ENCODE measurements at regions not wholly inside any gene's neighbourhood (a gene's known extent, or its start where the extent isn't known, plus 50 kb on each side); places are given as distances from the start of the nearest gene placed in this dataset.
A peak's percentile ranks its signal among the peaks of the same experiment; 100 is the strongest.

DNA sequence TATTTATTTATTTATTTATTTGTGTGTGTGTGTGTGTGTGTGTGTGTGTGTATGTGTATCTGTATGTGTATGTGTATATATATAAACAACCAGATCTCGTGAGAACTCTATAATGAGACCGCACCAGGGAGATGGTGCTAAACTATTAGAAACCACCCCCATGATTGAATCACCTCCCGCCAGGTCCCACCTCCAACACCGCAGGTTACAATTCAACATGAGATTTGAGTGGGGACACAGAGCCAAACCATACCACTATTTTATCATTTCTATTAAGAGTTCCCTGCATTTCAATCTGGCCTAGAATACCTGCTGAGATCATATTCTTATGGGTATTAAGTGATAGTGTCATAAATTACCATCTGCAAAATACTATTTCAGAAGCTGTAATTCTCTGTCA, 243.8 kb upstream of the PLEKHG7 start:
- DNase-seq, result no peak

GRCh38 chr12:92457458-92458180, 245.2 kb upstream of the PLEKHG7 start:
- DNase-seq, result no peak

GRCh38 chr12:92452763-92453162, 250.0 kb upstream of the PLEKHG7 start:
- DNase-seq, result no peak

DNA sequence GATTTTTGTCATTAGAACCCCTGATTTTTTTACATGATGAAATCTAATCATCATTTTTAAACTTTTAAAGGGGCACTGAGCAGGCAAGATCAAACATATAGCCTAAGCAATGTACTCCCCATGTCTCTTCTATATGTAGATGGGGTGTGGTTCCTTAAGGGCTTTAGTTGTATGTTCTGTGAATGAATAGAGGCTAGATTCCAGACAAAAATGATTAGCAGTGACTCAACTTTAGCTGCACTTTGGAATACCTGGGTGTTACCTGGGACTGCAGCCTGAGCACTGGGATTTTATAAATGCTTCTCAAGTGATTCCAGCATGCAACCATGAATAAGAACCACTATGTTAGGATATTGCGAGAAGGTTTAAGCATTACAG, 256.7 kb upstream of the PLEKHG7 start:
- DNase-seq, result no peak

DNA sequence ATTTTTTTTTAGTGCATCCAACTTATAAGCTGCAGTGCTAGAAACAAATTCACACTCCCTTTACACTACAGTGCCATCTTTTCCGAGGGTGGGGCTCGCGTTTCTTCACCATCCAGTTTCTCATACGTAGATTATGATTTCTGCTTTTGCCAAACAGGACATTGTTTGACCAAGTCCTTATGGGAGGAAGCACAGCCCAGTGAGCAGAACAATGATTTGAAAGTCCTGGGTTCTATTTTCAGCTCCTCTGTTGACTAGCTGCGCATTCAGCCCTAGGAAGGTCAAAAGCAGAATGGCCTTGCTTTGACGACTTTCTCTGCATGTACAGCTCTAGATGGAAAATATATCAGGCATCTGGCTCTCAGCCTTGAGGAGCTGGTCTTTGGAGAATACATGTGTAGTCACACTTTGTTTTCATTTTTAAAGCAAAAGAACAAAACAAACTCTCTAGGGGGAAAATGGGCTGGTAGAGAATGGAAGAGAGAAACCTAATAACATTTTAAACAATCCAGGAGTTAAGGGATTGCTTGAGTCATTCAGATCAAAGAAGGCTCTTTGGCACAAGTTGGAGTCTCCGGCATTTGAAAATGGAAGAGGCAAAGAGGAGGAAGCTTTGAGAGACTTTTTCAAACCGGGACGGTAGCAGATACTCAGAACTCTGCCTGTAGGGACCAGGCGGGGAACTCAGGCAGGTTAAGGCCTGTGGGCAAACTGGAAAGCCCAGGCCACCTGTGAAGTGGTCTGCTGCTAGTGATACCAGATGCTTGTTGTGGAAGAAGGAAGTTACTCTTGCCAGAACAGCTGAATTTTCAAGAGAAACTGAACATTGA, 257.3 kb upstream of the PLEKHG7 start:
- no peak for DNase-seq

- DNase-seq, result no peak
Observed at GRCh38 chr12:92444763-92445162, 258.0 kb upstream of the PLEKHG7 start.

DNA sequence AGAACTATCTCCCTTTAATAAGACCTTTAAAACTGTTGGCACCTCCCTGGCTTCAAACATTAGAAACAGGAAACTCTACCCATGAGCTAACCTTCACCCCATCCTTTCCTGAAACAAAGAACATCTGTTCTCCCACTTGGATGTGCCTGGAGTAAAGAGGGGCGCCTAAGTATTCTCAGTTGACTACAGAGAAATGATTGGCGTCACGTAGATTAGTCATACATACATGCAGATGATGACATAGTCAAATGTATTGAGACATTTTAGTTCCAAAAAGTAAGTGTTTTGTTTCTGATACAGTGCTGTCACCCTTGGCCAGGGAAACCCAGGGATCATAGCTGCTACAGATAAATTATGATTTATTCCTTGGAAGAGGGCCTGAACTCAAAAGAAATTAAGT, 260.0 kb upstream of the PLEKHG7 start:
- no peak for DNase-seq

GRCh38 chr12:92440072-92440471, 262.7 kb upstream of the PLEKHG7 start:
- DNase-seq, result no peak

- peak; percentile 82 for DNase-seq
Observed at GRCh38 chr12:92439420-92439805, 263.4 kb upstream of the PLEKHG7 start.

- DNase-seq, result no peak
Observed at GRCh38 chr12:92438641-92439419, 264.0 kb upstream of the PLEKHG7 start.

DNA sequence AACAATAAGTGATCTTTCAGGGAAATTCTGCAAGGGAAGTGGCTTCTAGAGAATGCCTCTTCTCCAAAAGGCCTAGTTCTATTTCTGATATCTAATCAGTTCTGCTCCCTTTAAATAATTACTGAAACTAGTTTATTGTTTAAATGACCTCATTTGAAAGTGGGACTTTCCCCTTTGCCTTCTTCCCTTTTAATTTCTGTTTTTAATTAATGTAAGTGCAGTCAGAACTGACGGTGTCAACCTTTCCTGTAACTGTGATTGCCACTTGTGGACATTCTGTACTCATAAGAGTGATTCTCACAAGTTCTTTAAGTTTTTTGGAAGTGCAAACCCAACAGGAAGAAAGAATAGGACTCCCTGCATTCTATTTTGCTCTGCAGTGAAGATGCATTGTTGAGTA, 265.3 kb upstream of the PLEKHG7 start:
- DNase-seq, result no peak

- no peak for DNase-seq
Observed at GRCh38 chr12:92436856-92437255, 265.9 kb upstream of the PLEKHG7 start.

- no peak for DNase-seq
Observed at GRCh38 chr12:92434607-92435025, 268.2 kb upstream of the PLEKHG7 start.

DNA sequence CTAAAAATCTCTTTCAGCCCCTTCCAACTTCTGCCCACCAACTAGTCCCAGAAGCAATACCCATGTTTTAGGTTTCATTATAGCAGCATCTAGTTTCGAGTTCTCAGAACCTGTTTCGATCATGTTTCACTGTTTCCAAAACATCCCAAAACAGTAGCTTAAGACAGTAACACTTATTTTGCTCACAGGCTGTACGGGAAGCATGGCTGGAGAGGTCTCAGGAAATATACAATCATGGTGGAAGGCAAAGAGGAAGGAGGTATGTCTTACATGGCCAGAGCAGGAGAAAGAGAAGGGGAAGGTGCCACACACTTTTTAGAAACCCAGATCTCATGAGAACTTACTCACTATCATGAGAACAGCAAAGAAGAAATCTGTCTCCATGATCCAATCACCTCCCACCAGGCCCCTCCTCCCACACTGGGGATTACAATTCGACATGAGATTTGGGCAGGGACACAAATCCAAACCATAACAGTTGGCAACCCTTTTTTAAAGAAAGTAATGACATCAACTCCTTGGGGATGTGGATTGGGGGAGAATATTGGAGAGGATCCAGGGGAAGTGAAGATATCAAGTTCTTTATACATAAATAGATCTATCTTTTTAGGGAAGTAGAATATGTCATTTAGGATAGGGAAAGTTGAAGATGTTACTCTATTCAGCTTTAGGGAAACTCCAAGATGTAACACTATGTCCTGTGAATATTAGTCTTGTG, 269.9 kb upstream of the PLEKHG7 start:
- DNase-seq, result no peak

DNA sequence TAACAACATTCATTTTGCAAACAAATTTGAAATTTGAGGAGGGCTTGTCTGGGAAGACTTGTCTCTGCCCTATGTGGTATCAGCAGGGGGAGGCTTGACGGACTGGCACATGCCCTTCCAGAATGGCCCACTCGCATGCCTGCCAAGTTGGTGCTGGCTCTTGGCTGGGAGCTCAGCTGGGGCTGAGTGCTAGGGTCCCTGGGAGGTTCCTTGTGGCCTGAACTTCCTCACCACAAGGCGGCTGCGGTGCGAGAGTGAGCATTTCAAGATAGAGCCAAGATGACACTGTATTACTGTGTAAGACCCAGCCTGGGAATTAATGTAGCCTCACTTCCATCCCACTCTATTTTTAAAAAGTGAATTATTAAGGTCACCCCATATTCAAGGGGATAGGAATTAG, 271.6 kb upstream of the PLEKHG7 start:
- no peak for DNase-seq

DNA sequence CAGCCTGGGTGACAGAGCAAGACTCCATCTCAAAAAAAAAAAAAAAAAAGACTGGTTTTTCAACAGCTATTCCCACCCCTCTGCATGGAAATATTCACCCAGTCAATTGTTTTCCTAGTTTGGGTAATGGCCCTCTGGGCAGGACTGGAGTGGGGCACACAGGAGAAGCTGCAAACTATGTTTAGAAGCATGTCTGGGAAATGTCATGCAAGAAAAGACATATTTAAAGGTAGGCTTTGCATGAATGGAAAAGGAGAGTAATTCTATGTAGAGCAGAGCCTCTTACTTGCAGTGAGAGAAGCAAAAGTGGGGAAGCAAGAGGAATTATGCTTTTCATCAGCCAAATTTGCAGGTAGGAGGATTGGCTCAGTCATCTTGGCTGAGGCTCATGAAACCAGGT, 276.5 kb upstream of the PLEKHG7 start:
- DNase-seq, result no peak

DNA sequence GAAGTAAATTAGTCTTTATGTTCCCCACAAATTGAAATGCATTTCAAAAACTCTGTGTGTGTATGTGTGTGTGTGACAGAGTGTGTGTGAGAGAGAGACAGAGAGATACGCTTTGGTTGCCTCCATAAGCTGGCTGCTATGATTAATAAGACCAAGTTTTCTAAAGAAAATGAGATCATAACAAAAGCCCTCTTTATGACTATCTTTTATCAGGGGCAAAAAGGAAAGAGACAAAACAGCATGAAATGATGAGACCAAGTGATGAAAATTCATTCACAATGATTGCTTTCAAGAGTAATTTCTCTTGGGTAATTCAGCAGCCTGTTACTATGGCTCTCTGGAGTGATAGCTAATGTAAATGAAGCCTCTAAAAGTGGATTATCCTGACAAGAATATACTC, 277.6 kb upstream of the PLEKHG7 start:
- no peak for DNase-seq

DNA sequence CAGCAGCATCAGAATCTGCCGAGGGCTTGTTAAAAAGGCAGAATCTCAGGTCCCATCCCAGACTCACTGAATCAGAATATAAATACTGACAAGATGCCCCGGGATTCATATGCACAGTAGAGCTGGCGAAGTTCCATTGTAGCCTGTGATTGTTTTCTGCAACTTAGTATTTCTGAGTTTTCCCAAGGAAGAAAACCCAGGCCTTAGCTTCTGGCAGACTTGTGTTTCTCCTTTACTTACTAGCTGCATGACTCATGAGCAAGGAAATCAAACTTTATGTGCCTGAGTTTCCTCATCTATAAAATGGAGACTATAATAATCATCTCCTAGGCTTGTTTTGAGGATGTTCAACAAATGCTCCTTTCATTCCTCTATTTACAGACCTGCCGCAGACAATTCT, 278.5 kb upstream of the PLEKHG7 start:
- DNase-seq, result peak; percentile 10

DNA sequence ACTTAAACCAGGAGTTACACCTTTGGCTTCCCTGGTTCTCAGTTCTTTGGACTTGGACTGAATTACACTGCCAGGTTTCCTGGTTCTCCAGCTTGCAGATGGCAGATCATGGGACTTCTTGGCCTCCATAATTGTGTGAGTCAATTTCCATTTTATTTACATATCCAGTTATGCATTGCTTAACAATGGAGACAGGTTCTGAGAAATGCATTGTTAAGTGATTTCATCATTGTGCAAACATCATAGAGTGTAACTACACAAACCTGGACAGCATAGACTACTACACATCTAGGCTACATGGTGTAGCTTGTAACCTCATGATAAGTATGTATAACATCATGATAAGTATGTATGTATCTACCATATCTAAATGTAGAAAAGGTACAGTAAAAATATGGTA, 276.1 kb upstream of the BTG1 start:
- DNase-seq, result peak; percentile 53

GRCh38 chr12:92421042-92421441, 275.4 kb upstream of the BTG1 start:
- no peak for DNase-seq

- DNase-seq, result no peak
Observed at GRCh38 chr12:92419201-92419600, 273.6 kb upstream of the BTG1 start.

DNA sequence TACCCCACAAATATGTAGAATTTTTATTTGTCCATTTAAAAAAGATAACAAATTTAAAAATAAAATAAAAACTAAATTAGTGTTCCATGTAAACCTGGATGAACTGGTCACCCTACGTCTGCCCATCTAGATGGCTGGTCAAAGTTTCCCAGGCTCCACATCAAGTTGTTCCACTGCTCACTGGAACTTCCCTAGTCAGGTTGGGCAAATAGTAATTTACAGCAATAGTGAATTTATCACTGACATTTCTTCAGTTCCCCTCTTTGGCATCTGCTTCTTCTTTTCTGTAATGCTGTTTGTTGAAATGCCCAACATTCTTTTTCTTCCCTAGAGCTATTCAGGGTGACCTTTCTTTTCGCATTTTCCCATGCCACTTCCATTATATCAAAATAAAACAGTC, 272.7 kb upstream of the BTG1 start:
- DNase-seq, result no peak

GRCh38 chr12:92417373-92417772, 271.7 kb upstream of the BTG1 start:
- no peak for DNase-seq

All from NCI-H226 (cell line).